Esophagus muscularis mucosa (tissue), 3 donors: ENCODE measurements at regions not wholly inside any gene's neighbourhood (a gene's known extent, or its start where the extent isn't known, plus 50 kb on each side); places are given as distances from the start of the nearest gene placed in this dataset.

Source experiments
- POLR2A ChIP-seq: fragments of 450-650 bp; IDR thresholded peaks from one replicate; pipeline ENCODE4 v1.6.1; 2017; ENCODE audit warnings: antibody characterized with exemption, moderate library complexity, mild to moderate bottlenecking, low read depth
- POLR2AphosphoS5 ChIP-seq, 2 donors: sonication (generic); formaldehyde crosslinking; IDR thresholded peaks; one replicate each; pipeline ENCODE4 v1.6.1; 2017; ENCODE audit warnings: antibody characterized with exemption in 2 of 2
- TF ChIP-seq, protein P1 (sequence below), 3 experiments: fragments of 200-600 bp in 2 of 3; fragments of 450-650 bp in 1 of 3; sonication (generic) in 2 of 3; IDR thresholded peaks; one replicate each; pipeline ENCODE4 v1.5.1; 2017 to 2019; ENCODE audit warnings: antibody characterized with exemption in 3 of 3, mild to moderate bottlenecking in 2 of 3, moderate library complexity in 1 of 3

DNA sequence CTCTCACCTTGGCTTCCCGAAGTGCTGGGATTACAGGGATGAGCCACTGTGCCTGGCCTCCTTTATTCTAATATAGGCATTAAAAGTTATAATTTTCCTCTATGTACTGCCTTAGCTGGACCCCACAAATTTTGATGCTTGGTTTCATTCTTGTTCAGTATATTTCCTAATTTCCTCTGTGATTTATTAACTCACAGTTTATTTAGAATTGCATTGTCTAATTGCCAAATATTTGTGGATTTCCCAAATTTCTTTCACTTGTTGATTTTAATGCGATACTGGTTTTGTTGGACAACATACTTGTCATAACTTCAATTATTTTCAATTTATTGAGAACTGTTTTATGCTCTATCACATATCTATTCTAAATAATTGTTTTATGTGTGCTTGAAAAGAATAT is 366.0 kb downstream of the OMA1 start:
- TF ChIP-seq, protein P1, sequence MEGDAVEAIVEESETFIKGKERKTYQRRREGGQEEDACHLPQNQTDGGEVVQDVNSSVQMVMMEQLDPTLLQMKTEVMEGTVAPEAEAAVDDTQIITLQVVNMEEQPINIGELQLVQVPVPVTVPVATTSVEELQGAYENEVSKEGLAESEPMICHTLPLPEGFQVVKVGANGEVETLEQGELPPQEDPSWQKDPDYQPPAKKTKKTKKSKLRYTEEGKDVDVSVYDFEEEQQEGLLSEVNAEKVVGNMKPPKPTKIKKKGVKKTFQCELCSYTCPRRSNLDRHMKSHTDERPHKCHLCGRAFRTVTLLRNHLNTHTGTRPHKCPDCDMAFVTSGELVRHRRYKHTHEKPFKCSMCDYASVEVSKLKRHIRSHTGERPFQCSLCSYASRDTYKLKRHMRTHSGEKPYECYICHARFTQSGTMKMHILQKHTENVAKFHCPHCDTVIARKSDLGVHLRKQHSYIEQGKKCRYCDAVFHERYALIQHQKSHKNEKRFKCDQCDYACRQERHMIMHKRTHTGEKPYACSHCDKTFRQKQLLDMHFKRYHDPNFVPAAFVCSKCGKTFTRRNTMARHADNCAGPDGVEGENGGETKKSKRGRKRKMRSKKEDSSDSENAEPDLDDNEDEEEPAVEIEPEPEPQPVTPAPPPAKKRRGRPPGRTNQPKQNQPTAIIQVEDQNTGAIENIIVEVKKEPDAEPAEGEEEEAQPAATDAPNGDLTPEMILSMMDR (IDR thresholded peaks at IDR 0.05), result no peak
- TF ChIP-seq POLR2AphosphoS5 (IDR thresholded peaks at IDR 0.05) (no peak), POLR2A (no peak)
